ENCODE measurements at regions not wholly inside any gene's neighbourhood (a gene's known extent, or its start where the extent isn't known, plus 50 kb on each side); places are given as distances from the start of the nearest gene placed in this dataset.
"Not testable (repeated sequence)": the region's sequence is repeated elsewhere in the genome, so short reads cannot be mapped to it uniquely, and the experiment has no call there.

DNA sequence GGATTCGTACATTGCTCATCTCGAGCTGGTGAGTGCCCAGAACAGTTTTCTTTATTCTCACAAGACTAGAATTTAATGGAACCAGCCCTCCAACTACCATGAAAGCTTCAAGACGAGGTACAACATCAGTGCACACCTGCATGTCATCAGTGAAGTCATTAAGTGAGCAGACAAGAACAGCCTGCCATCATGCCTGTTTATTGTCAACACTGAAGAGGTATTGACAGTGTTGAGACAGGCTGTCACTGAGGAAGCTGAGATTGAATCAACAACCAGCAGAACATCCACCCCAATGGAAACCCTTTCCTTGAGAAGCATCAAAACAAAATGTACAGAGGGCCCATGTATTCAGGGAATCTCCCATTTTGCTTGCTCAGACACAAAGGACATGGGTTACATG lies 148.0 kb upstream of the TCF4 start:
- Histone ChIP-seq H3K9me3 (ENCODE audit: control insufficient read depth, low read length) (no peaks in the 10 kb centered on the region), H3K9ac (ENCODE audit: low read length) (no peak overlapping the region), H3K27me3 (replicated peaks; ENCODE audit: control insufficient read depth, insufficient read depth, low read length) (no peaks in the 10 kb centered on the region), H3K4me3 (ENCODE audit: low read length) (no peak overlapping the region), H3K36me3 (ENCODE audit: control insufficient read depth, insufficient read depth, low read length, severe bottlenecking) (no peaks in the 10 kb centered on the region), H3K4me1 (ENCODE audit: control insufficient read depth, insufficient read depth, low read length) (peaks cover 19% of the 10 kb centered on the region)
- no peak for DNase-seq (ENCODE audit: low read depth)

- H3K27me3 ChIP-seq (replicated peaks; ENCODE audit: control insufficient read depth, insufficient read depth, low read length), result no peaks in the 10 kb centered on the region
- no peak overlapping the region for H3K4me3 ChIP-seq (ENCODE audit: low read length)
- no peaks in the 10 kb centered on the region for H3K36me3 ChIP-seq (ENCODE audit: control insufficient read depth, insufficient read depth, low read length, severe bottlenecking)
- H3K9me3 ChIP-seq (ENCODE audit: control insufficient read depth, low read length), result no peaks in the 10 kb centered on the region
- peaks cover 19% of the 10 kb centered on the region for H3K4me1 ChIP-seq (ENCODE audit: control insufficient read depth, insufficient read depth, low read length)
- DNase-seq (ENCODE audit: low read depth), result no peak
- H3K9ac ChIP-seq (ENCODE audit: low read length), result no peak overlapping the region
These were observed 147.3 kb upstream of the TCF4 start for GRCh38 chr18:55735199-55735855.

GRCh38 chr18:55732227-55733106 lies 144.5 kb upstream of the TCF4 start:
- Histone ChIP-seq H3K4me3 (ENCODE audit: low read length) (peak overlapping the region; percentile 40), H3K9ac (ENCODE audit: low read length) (peak overlapping the region; percentile 9), H3K4me1 (ENCODE audit: control insufficient read depth, insufficient read depth, low read length) (peaks cover 19% of the 10 kb centered on the region), H3K36me3 (ENCODE audit: control insufficient read depth, insufficient read depth, low read length, severe bottlenecking) (no peaks in the 10 kb centered on the region), H3K27me3 (replicated peaks; ENCODE audit: control insufficient read depth, insufficient read depth, low read length) (no peaks in the 10 kb centered on the region), H3K9me3 (ENCODE audit: control insufficient read depth, low read length) (no peaks in the 10 kb centered on the region)
- peak; percentile 36 for DNase-seq (ENCODE audit: low read depth)

- H3K4me3 ChIP-seq (ENCODE audit: low read length), result peak overlapping the region; percentile 40
- no peak overlapping the region for H3K9ac ChIP-seq (ENCODE audit: low read length)
- H3K9me3 ChIP-seq (ENCODE audit: control insufficient read depth, low read length), result no peaks in the 10 kb centered on the region
- no peak for DNase-seq (ENCODE audit: low read depth)
- peaks cover 19% of the 10 kb centered on the region for H3K4me1 ChIP-seq (ENCODE audit: control insufficient read depth, insufficient read depth, low read length)
- no peaks in the 10 kb centered on the region for H3K36me3 ChIP-seq (ENCODE audit: control insufficient read depth, insufficient read depth, low read length, severe bottlenecking)
- no peaks in the 10 kb centered on the region for H3K27me3 ChIP-seq (replicated peaks; ENCODE audit: control insufficient read depth, insufficient read depth, low read length)
These were observed 143.6 kb upstream of the TCF4 start for GRCh38 chr18:55731594-55732042.

DNA sequence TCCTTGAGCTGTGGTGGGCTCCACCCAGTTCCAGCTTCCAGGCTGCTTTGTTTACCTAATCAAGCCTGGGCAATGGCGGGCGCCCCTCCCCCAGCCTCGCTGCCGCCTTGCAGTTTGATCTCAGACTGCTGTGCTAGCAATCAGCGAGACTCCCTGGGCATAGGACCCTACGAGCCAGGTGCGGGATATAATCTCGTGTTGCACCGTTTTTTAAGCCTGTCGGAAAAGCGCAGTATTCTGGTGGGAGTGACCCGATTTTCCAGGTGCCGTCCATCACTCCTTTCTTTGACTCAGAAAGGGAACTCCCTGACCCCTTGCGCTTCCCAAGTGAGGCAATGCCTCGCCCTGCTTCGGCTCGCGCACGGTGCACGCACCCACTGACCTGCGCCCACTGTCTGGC lies 133.0 kb upstream of the TCF4 start:
- H3K27me3 ChIP-seq (replicated peaks; ENCODE audit: control insufficient read depth, insufficient read depth, low read length); H3K36me3 ChIP-seq (ENCODE audit: control insufficient read depth, insufficient read depth, low read length, severe bottlenecking); H3K4me3 ChIP-seq (ENCODE audit: low read length); H3K9me3 ChIP-seq (ENCODE audit: control insufficient read depth, low read length); H3K4me1 ChIP-seq (ENCODE audit: control insufficient read depth, insufficient read depth, low read length); H3K9ac ChIP-seq (ENCODE audit: low read length); DNase-seq (ENCODE audit: low read depth): not testable (repeated sequence)

- Histone ChIP-seq H3K4me3 (ENCODE audit: low read length) (no peak overlapping the region), H3K27me3 (replicated peaks; ENCODE audit: control insufficient read depth, insufficient read depth, low read length) (no peaks in the 10 kb centered on the region), H3K36me3 (ENCODE audit: control insufficient read depth, insufficient read depth, low read length, severe bottlenecking) (no peaks in the 10 kb centered on the region), H3K9ac (ENCODE audit: low read length) (no peak overlapping the region), H3K9me3 (ENCODE audit: control insufficient read depth, low read length) (peaks cover 19% of the 10 kb centered on the region), H3K4me1 (ENCODE audit: control insufficient read depth, insufficient read depth, low read length) (no peaks in the 10 kb centered on the region)
- no peak for DNase-seq (ENCODE audit: low read depth)
These were observed 125.7 kb upstream of the TCF4 start for GRCh38 chr18:55713707-55714106.

- no peak overlapping the region for H3K4me3 ChIP-seq (ENCODE audit: low read length)
- H3K9me3 ChIP-seq (ENCODE audit: control insufficient read depth, low read length), result peaks cover 10% of the 10 kb centered on the region
- H3K36me3 ChIP-seq (ENCODE audit: control insufficient read depth, insufficient read depth, low read length, severe bottlenecking), result no peaks in the 10 kb centered on the region
- no peaks in the 10 kb centered on the region for H3K4me1 ChIP-seq (ENCODE audit: control insufficient read depth, insufficient read depth, low read length)
- no peaks in the 10 kb centered on the region for H3K27me3 ChIP-seq (replicated peaks; ENCODE audit: control insufficient read depth, insufficient read depth, low read length)
- peak; percentile 35 for DNase-seq (ENCODE audit: low read depth)
- no peak overlapping the region for H3K9ac ChIP-seq (ENCODE audit: low read length)
These were observed 118.9 kb upstream of the TCF4 start for GRCh38 chr18:55706898-55707297.

DNA sequence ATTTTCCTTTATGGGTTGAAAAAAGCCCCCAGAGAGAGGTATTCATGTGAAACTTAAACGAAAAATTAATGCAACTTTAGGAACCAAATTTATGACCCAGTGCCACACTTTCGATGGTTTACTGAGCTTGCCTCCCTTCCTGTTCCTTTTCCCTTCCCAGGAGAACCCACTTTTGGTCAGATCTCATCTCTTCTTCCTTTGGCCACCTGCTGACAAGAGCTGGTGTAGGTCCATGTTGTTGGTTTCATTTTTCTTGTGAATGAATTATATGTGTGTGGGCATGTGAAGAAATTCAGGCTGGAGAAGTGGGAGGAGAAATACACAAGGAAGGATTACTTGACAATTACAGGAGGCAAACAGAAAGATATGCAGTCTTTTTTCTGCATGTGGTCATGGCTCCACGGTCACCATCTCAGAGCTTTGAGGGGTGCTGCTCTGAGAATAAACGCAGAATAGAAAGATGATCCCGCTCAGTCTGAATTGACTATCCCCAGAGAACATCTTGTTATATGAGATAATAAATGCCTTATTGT lies 111.3 kb upstream of the TCF4 start:
- Histone ChIP-seq H3K36me3 (ENCODE audit: control insufficient read depth, insufficient read depth, low read length, severe bottlenecking) (no peaks in the 10 kb centered on the region), H3K4me1 (ENCODE audit: control insufficient read depth, insufficient read depth, low read length) (no peaks in the 10 kb centered on the region), H3K4me3 (ENCODE audit: low read length) (no peak overlapping the region), H3K9ac (ENCODE audit: low read length) (no peak overlapping the region), H3K9me3 (ENCODE audit: control insufficient read depth, low read length) (peaks cover 11% of the 10 kb centered on the region), H3K27me3 (replicated peaks; ENCODE audit: control insufficient read depth, insufficient read depth, low read length) (no peaks in the 10 kb centered on the region)
- DNase-seq (ENCODE audit: low read depth), result peak; percentile 7

DNA sequence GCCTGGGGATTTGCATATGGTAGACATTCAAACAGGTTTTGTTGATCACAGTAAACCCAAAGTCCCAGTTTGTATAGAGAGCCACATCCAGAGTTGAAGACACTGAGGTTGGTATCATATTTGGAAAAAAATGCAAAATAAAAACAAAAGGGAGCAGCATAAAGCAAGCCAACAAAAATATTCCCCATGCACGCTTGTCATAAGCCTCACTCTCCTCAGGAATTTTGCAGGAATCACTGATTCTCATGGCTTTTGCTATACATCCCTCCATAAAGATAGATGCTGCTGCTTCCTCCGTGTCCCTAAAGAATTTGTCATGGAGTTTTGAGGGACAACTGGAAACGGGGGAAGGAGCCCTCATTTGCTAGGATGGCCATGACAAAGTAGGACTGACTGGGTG lies 108.8 kb upstream of the TCF4 start:
- Histone ChIP-seq H3K36me3 (ENCODE audit: control insufficient read depth, insufficient read depth, low read length, severe bottlenecking) (no peaks in the 10 kb centered on the region), H3K4me1 (ENCODE audit: control insufficient read depth, insufficient read depth, low read length) (no peaks in the 10 kb centered on the region), H3K9me3 (ENCODE audit: control insufficient read depth, low read length) (peaks cover 2% of the 10 kb centered on the region), H3K9ac (ENCODE audit: low read length) (no peak overlapping the region), H3K27me3 (replicated peaks; ENCODE audit: control insufficient read depth, insufficient read depth, low read length) (no peaks in the 10 kb centered on the region), H3K4me3 (ENCODE audit: low read length) (no peak overlapping the region)
- DNase-seq (ENCODE audit: low read depth), result peak; percentile 12

GRCh38 chr18:55695091-55695490 lies 107.1 kb upstream of the TCF4 start:
- Histone ChIP-seq H3K27me3 (replicated peaks; ENCODE audit: control insufficient read depth, insufficient read depth, low read length) (no peaks in the 10 kb centered on the region), H3K4me3 (ENCODE audit: low read length) (no peak overlapping the region), H3K36me3 (ENCODE audit: control insufficient read depth, insufficient read depth, low read length, severe bottlenecking) (no peaks in the 10 kb centered on the region), H3K4me1 (ENCODE audit: control insufficient read depth, insufficient read depth, low read length) (no peaks in the 10 kb centered on the region), H3K9me3 (ENCODE audit: control insufficient read depth, low read length) (no peaks in the 10 kb centered on the region), H3K9ac (ENCODE audit: low read length) (no peak overlapping the region)
- DNase-seq (ENCODE audit: low read depth), result no peak

DNA sequence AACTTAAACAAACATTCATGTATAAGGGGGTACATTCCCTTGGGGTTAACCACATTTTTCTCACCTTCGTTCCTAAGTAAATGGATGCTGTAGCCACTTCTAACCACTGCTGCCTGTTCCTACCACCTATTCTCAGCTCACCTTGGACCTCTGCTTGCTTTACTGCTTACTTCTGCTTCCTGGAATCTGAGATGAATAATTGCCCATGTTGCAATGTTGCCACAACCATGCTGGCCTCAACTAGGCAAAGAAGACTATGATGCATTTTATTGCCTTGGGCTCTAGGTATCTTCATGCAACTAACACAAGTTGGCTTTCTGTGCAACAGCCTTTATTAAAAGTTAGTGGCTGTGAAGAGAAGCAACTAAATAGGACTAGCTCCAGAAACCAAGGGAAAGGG lies 106.3 kb upstream of the TCF4 start:
- Histone ChIP-seq H3K4me1 (ENCODE audit: control insufficient read depth, insufficient read depth, low read length) (no peaks in the 10 kb centered on the region), H3K9me3 (ENCODE audit: control insufficient read depth, low read length) (no peaks in the 10 kb centered on the region), H3K27me3 (replicated peaks; ENCODE audit: control insufficient read depth, insufficient read depth, low read length) (no peaks in the 10 kb centered on the region), H3K9ac (ENCODE audit: low read length) (no peak overlapping the region), H3K4me3 (ENCODE audit: low read length) (no peak overlapping the region), H3K36me3 (ENCODE audit: control insufficient read depth, insufficient read depth, low read length, severe bottlenecking) (no peaks in the 10 kb centered on the region)
- no peak for DNase-seq (ENCODE audit: low read depth)

Data from adipocyte (in vitro differentiated cells).